ENCODE measurements at regions not wholly inside any gene's neighbourhood (a gene's known extent, or its start where the extent isn't known, plus 50 kb on each side); places are given as distances from the start of the nearest gene placed in this dataset.

DNA sequence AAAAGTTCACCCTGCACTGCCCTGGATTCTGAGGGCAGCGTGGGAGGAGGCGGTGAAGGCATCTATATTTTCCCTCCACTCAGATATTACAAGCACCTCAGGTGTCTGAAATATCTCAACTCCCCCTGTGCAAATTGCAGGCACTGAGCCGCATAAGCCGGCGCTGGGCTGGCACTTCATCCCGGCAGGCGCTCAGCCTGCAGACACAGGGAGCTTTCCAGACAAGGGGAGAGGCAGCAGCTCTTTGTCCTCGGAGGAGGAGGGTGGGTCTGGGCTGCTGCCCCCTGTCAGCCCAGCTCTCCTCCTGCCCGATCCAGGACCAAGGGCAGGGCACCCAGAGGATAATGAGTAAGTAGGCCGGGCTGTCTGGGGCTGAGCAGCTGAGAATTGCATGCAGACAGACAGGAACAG, 189.3 kb upstream of the MYT1L start:
- TF ChIP-seq, protein P1, sequence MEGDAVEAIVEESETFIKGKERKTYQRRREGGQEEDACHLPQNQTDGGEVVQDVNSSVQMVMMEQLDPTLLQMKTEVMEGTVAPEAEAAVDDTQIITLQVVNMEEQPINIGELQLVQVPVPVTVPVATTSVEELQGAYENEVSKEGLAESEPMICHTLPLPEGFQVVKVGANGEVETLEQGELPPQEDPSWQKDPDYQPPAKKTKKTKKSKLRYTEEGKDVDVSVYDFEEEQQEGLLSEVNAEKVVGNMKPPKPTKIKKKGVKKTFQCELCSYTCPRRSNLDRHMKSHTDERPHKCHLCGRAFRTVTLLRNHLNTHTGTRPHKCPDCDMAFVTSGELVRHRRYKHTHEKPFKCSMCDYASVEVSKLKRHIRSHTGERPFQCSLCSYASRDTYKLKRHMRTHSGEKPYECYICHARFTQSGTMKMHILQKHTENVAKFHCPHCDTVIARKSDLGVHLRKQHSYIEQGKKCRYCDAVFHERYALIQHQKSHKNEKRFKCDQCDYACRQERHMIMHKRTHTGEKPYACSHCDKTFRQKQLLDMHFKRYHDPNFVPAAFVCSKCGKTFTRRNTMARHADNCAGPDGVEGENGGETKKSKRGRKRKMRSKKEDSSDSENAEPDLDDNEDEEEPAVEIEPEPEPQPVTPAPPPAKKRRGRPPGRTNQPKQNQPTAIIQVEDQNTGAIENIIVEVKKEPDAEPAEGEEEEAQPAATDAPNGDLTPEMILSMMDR (IDR thresholded peaks at IDR 0.05; ENCODE audit: low read length), result no peak
- TF ChIP-seq EZH2 (optimal IDR thresholded peaks at IDR 0.05; ENCODE audit: low read depth, low read length), result no peak
- TF ChIP-seq EZH2phosphoT487 (IDR thresholded peaks at IDR 0.05; ENCODE audit: low read length), result no peak

Data from MM.1S (cell line).